ENCODE measurements at regions not wholly inside any gene's neighbourhood (a gene's known extent, or its start where the extent isn't known, plus 50 kb on each side); places are given as distances from the start of the nearest gene placed in this dataset.
A peak's percentile ranks its signal among the peaks of the same experiment; 100 is the strongest.

- peaks cover 57 to 70% of the 10 kb centered on the region in 2 donors for H3K4me1 ChIP-seq (ENCODE audit: control insufficient read depth in 2 of 2, insufficient read depth in 2 of 2, low read length in 2 of 2)
- no peak overlapping the region for H3K27ac ChIP-seq (ENCODE audit: low read length in 2 of 2)
- Mint-ChIP-seq H3K27me3 (no peaks in the 10 kb centered on the region), H3K4me1 (peaks cover 63% of the 10 kb centered on the region), H3K27ac (no peak overlapping the region), H3K9me3 (ENCODE audit: insufficient read depth) (no peaks in the 10 kb centered on the region), H3K4me3 (no peak overlapping the region)
- POLR2A ChIA-PET, result no interaction called here
- peaks cover 4% of the 10 kb centered on the region for H3K79me2 ChIP-seq (ENCODE audit: control insufficient read depth, insufficient read depth, low read length)
- no peaks in the 10 kb centered on the region for H3K36me3 ChIP-seq (replicated peaks in 1 of 2; ENCODE audit: control extremely low read depth in 1 of 2, control insufficient read depth in 1 of 2, extremely low read depth in 1 of 2, insufficient read depth in 2 of 2, low read length in 1 of 2)
- H3K27me3 ChIP-seq (replicated peaks in 1 of 4; ENCODE audit: control extremely low read depth in 1 of 4, control insufficient read depth in 3 of 4, insufficient read depth in 4 of 4, low read length in 3 of 4), result no peaks in the 10 kb centered on the region
- no peak overlapping the region for H3K4me2 ChIP-seq (replicated peaks; ENCODE audit: low read depth, low read length, poor library complexity, severe bottlenecking)
- H3K9ac ChIP-seq (ENCODE audit: low read length), result no peak overlapping the region
- H4K20me1 ChIP-seq (ENCODE audit: control insufficient read depth, insufficient read depth, low read length, poor library complexity, severe bottlenecking), result no peaks in the 10 kb centered on the region
- H3K9me3 ChIP-seq (ENCODE audit: control extremely low read depth in 1 of 3, control insufficient read depth in 2 of 3, insufficient read depth in 1 of 3, low read length in 2 of 3), result peaks cover 0 to 7% (median 0%) of the 10 kb centered on the region in 3 donors
- intact Hi-C loops (cut with micrococcal nuclease), result no loop called here
- TF ChIP-seq CTCF (IDR thresholded peaks at IDR 0.05) (no peak), EZH2 (IDR thresholded peaks at IDR 0.05; ENCODE audit: borderline replicate concordance, insufficient read depth, low read depth, low read length, poor library complexity, severe bottlenecking) (no peak)
- CTCF ChIA-PET, result interaction anchor here (0.8 to 3.0 kb wide), 3 partner anchors 9 to 139 kb away, joined by 4 to 8 read pairs (median 7); no protein-coding TSS in a partner anchor
- WGBS (ENCODE audit: insufficient coverage), result no CpG with 5 or more reads among the region's 2 CpGs
- no peak overlapping the region for H2AFZ ChIP-seq (ENCODE audit: insufficient read depth, low read depth, low read length, poor library complexity, severe bottlenecking)
- DNase-seq (no peak), ATAC-seq (ENCODE audit: low read depth) (no peak)
- H3K4me3 ChIP-seq (ENCODE audit: control extremely low read depth in 1 of 5, extremely low read depth in 1 of 5, insufficient read depth in 1 of 5, low read depth in 2 of 5, low read length in 4 of 5), result no peak overlapping the region
These were observed 135.5 kb upstream of the CCND2 start for GRCh38 chr12:4138051-4138450.

GRCh38 chr12:4137441-4137840 is 136.1 kb upstream of the CCND2 start:
- Histone ChIP-seq H3K36me3 (replicated peaks in 1 of 2; ENCODE audit: control extremely low read depth in 1 of 2, control insufficient read depth in 1 of 2, extremely low read depth in 1 of 2, insufficient read depth in 2 of 2, low read length in 1 of 2) (no peaks in the 10 kb centered on the region), H3K4me3 (ENCODE audit: control extremely low read depth in 1 of 5, extremely low read depth in 1 of 5, insufficient read depth in 1 of 5, low read depth in 2 of 5, low read length in 4 of 5) (no peak overlapping the region), H3K9me3 (ENCODE audit: control extremely low read depth in 1 of 3, control insufficient read depth in 2 of 3, insufficient read depth in 1 of 3, low read length in 2 of 3) (peaks cover 0 to 7% (median 0%) of the 10 kb centered on the region in 3 donors), H3K9ac (ENCODE audit: low read length) (no peak overlapping the region), H4K20me1 (ENCODE audit: control insufficient read depth, insufficient read depth, low read length, poor library complexity, severe bottlenecking) (no peaks in the 10 kb centered on the region), H3K27me3 (replicated peaks in 1 of 4; ENCODE audit: control extremely low read depth in 1 of 4, control insufficient read depth in 3 of 4, insufficient read depth in 4 of 4, low read length in 3 of 4) (no peaks in the 10 kb centered on the region), H3K79me2 (ENCODE audit: control insufficient read depth, insufficient read depth, low read length) (peaks cover 4% of the 10 kb centered on the region), H3K27ac (ENCODE audit: low read length in 2 of 2) (no peak overlapping the region), H2AFZ (ENCODE audit: insufficient read depth, low read depth, low read length, poor library complexity, severe bottlenecking) (no peak overlapping the region), H3K4me1 (ENCODE audit: control insufficient read depth in 2 of 2, insufficient read depth in 2 of 2, low read length in 2 of 2) (peaks cover 53 to 64% of the 10 kb centered on the region in 2 donors), H3K4me2 (replicated peaks; ENCODE audit: low read depth, low read length, poor library complexity, severe bottlenecking) (peak overlapping the region; percentile 49)
- TF ChIP-seq EZH2 (IDR thresholded peaks at IDR 0.05; ENCODE audit: borderline replicate concordance, insufficient read depth, low read depth, low read length, poor library complexity, severe bottlenecking) (no peak), CTCF (IDR thresholded peaks at IDR 0.05) (no peak)
- H3K9me3 Mint-ChIP-seq (ENCODE audit: insufficient read depth), result no peaks in the 10 kb centered on the region
- DNase-seq (no peak), ATAC-seq (ENCODE audit: low read depth) (no peak)
- ChIA-PET POLR2A (no interaction called here), CTCF (interaction anchor here (0.8 to 3.0 kb wide), 3 partner anchors 10 to 139 kb away, joined by 4 to 8 read pairs (median 7); no protein-coding TSS in a partner anchor)
- no peak overlapping the region for H3K4me3 Mint-ChIP-seq
- intact Hi-C loops (cut with micrococcal nuclease), result no loop called here
- H3K27ac Mint-ChIP-seq, result peak overlapping the region; percentile 2
- no peaks in the 10 kb centered on the region for H3K27me3 Mint-ChIP-seq
- 100% methylated on average over 5 of the region's 5 CpGs for WGBS (ENCODE audit: insufficient coverage)
- H3K4me1 Mint-ChIP-seq, result peaks cover 57% of the 10 kb centered on the region
